Breast epithelium (tissue), 3 donors: ENCODE measurements at regions not wholly inside any gene's neighbourhood (a gene's known extent, or its start where the extent isn't known, plus 50 kb on each side); places are given as distances from the start of the nearest gene placed in this dataset.

ENCODE experiments used
- POLR2A ChIP-seq: fragments of 450-650 bp; IDR thresholded peaks from one replicate; pipeline ENCODE4 v1.6.1; 2016; ENCODE audit warnings: antibody characterized with exemption, mild to moderate bottlenecking, moderate library complexity
- TF ChIP-seq, protein P1 (sequence below), 3 donors: fragments of 450-650 bp; IDR thresholded peaks; one replicate each; pipeline ENCODE4 v1.5.1; 2016 to 2017; ENCODE audit warnings: antibody characterized with exemption in 3 of 3, mild to moderate bottlenecking in 3 of 3, moderate library complexity in 3 of 3

DNA sequence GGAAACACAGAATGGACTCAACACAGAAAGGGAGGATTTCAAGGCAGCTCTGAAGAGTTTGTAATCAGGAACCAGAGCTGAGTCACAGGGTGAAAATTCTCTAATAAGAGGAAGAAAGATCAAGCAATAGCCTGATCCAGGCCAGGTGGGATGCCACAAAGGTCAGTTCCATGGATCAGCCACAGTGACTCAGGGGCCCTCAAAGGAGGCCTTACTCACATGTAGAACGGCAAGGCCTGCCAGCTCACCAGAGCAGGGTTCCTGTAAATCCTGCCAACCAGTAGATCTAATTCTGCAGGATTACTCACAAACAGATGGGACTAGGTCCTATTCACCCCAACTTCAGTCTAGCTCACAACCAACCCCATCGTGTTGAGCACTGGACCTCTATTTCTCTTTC lies 78.3 kb upstream of the PPP2R3A start:
- TF ChIP-seq, protein P1, sequence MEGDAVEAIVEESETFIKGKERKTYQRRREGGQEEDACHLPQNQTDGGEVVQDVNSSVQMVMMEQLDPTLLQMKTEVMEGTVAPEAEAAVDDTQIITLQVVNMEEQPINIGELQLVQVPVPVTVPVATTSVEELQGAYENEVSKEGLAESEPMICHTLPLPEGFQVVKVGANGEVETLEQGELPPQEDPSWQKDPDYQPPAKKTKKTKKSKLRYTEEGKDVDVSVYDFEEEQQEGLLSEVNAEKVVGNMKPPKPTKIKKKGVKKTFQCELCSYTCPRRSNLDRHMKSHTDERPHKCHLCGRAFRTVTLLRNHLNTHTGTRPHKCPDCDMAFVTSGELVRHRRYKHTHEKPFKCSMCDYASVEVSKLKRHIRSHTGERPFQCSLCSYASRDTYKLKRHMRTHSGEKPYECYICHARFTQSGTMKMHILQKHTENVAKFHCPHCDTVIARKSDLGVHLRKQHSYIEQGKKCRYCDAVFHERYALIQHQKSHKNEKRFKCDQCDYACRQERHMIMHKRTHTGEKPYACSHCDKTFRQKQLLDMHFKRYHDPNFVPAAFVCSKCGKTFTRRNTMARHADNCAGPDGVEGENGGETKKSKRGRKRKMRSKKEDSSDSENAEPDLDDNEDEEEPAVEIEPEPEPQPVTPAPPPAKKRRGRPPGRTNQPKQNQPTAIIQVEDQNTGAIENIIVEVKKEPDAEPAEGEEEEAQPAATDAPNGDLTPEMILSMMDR (IDR thresholded peaks at IDR 0.05): no peak
- TF ChIP-seq POLR2A: no peak
